K562 (cell line): ENCODE measurements at regions not wholly inside any gene's neighbourhood (a gene's known extent, or its start where the extent isn't known, plus 50 kb on each side); places are given as distances from the start of the nearest gene placed in this dataset.

Experiments
- ETS2 ChIP-seq: IDR thresholded peaks from 2 replicates; pipeline ENCODE4 v1.6.1; 2016; ENCODE audit warnings: borderline replicate concordance, missing genetic modification characterization, mild to moderate bottlenecking, moderate library complexity, missing compliant biosample characterization; ENCODE audit not compliant: poor library complexity, severe bottlenecking
- ETV1 ChIP-seq: fragments of 450-650 bp; conservative IDR thresholded peaks from 2 replicates; pipeline ENCODE4 v1.6.1; 2016; ENCODE audit warnings: missing genetic modification characterization, control low read depth, low read depth, missing compliant biosample characterization
- KAT8 ChIP-seq: fragments of 450-650 bp; IDR thresholded peaks from 2 replicates; pipeline ENCODE4 v1.6.1; 2016; ENCODE audit warnings: low read depth, mild to moderate bottlenecking
- RBM14 ChIP-seq: fragments of 200-400 bp; formaldehyde crosslinking; IDR thresholded peaks from 2 replicates; pipeline ENCODE4 v1.6.1; 2018; ENCODE audit warnings: low read depth, mild to moderate bottlenecking, low read length, moderate library complexity, borderline replicate concordance; ENCODE audit not compliant: insufficient read depth
- SMAD3 ChIP-seq: fragments of 450-650 bp; formaldehyde crosslinking; conservative IDR thresholded peaks from 2 replicates; pipeline ENCODE4 v1.4.0; 2020; ENCODE audit warnings: mild to moderate bottlenecking
- TAL1 ChIP-seq: fragments of 450-650 bp; IDR thresholded peaks from 2 replicates; pipeline ENCODE4 v1.6.1; 2016; ENCODE audit warnings: mild to moderate bottlenecking
- TRIM24 ChIP-seq, 2 experiments: fragments of 450-650 bp; IDR thresholded peaks; 2 replicates each; pipeline ENCODE4 v1.6.1; 2016
- TSC22D4 ChIP-seq: fragments of 450-650 bp; IDR thresholded peaks from 2 replicates; pipeline ENCODE4 v1.6.1; 2016; ENCODE audit warnings: missing genetic modification characterization, missing biosample characterization, control low read depth
- ZNF282 ChIP-seq: sonication (generic); formaldehyde crosslinking; IDR thresholded peaks from 2 replicates; pipeline ENCODE4 v1.8.1; 2023; ENCODE audit warnings: missing genetic modification reagents
- ZNF57 ChIP-seq: fragments of 450-650 bp; formaldehyde crosslinking; IDR thresholded peaks from 2 replicates; pipeline ENCODE4 v1.4.0; 2020; ENCODE audit warnings: mild to moderate bottlenecking, moderate library complexity
- TF ChIP-seq, protein P1 (sequence below): fragments of 450-650 bp; formaldehyde crosslinking; IDR thresholded peaks from 2 replicates; pipeline ENCODE4 v1.4.0; 2020; ENCODE audit warnings: mild to moderate bottlenecking, moderate library complexity
- TF ChIP-seq, protein P2 (sequence below), 3 experiments: fragments of 200-800 bp in 1 of 3; fragments of 250-450 bp in 1 of 3; fragments of 450-650 bp in 1 of 3; sonication (Bioruptor Pico) in 1 of 3; sonication (Bioruptor generic) in 1 of 3; formaldehyde crosslinking in 1 of 3; IDR thresholded peaks; 2 replicates each; pipeline versions ENCODE4 v1.6.1 to v1.8.0; 2016 to 2022; ENCODE audit warnings: mild to moderate bottlenecking in 2 of 3, missing genetic modification characterization in 2 of 3, missing compliant biosample characterization in 1 of 3, moderate library complexity in 1 of 3
- TF ChIP-seq, protein P3 (sequence below): fragments of 250-450 bp; sonication (Bioruptor Pico); IDR thresholded peaks from 2 replicates; pipeline ENCODE4 v1.8.0; 2022; ENCODE audit warnings: inconsistent platforms, mild to moderate bottlenecking, moderate library complexity, borderline replicate concordance
- TF ChIP-seq, protein P4 (sequence below): sonication (generic); formaldehyde crosslinking; IDR thresholded peaks from 2 replicates; pipeline ENCODE4 v1.8.0; 2023; ENCODE audit warnings: mild to moderate bottlenecking, missing genetic modification reagents
- TF ChIP-seq, protein P5 (sequence below): fragments of 450-650 bp; formaldehyde crosslinking; IDR thresholded peaks from 2 replicates; pipeline ENCODE4 v1.4.0; 2020; ENCODE audit warnings: mild to moderate bottlenecking

DNA sequence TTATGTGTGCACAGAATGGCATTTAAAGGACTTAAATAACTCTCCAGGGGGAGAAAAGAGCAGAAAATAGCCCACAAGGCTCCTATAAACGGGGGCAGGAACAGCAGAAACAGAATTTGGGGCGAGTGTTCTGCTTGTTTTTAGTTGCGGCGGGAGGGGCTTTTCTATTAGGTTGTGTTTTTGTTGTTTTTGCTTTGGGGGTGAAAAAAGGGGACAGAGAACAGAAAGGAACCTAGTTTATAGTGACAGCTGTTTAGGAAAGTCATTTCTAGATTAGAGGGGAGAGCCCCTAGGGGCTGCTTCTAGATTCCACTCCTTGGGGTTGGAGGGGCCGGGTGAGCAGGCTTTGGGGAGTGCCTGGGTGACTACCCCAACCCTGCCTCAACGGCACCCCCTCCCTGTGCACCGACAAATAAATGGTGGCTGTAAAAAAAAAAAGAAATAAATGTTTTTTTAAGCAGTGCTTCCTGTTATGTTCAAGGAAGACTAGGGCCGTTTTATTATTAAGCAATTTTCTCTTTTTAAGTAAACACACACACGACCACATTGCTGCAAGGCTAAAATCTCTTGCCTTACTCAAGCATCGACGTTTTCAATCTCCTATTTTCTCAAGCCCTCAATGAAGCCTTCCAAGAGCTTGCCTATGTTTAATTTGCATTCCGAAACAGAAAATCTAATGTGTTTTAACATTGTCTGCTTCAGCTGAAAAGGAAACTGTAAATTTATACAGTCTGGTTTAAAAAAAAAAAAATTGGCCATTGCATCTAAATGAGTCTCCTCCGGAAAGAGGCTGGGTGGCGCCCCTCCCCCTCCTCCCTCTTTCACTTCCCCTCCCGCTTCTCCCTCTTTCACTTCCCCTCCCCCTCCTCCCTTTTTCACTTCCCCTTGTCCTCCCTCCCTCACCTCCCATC lies 123.3 kb upstream of the TBL1X start (continued):
- TF ChIP-seq, protein P1, sequence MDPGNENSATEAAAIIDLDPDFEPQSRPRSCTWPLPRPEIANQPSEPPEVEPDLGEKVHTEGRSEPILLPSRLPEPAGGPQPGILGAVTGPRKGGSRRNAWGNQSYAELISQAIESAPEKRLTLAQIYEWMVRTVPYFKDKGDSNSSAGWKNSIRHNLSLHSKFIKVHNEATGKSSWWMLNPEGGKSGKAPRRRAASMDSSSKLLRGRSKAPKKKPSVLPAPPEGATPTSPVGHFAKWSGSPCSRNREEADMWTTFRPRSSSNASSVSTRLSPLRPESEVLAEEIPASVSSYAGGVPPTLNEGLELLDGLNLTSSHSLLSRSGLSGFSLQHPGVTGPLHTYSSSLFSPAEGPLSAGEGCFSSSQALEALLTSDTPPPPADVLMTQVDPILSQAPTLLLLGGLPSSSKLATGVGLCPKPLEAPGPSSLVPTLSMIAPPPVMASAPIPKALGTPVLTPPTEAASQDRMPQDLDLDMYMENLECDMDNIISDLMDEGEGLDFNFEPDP: no peak
- TF ChIP-seq ZNF282 (no peak), TRIM24 (IDR thresholded peaks at IDR 0.05) (0 out of 4 replicates have a peak, but pooled peaks of 1 of the 2 experiments have one; percentile 13), KAT8 (no peak), TSC22D4 (tag) (no peak), ETS2 (tag) (no peak), ETV1 (tag) (peak; percentile 62), ZNF57 (no peak), SMAD3 (no peak), TAL1 (no peak), RBM14 (no peak)
- TF ChIP-seq, protein P2, sequence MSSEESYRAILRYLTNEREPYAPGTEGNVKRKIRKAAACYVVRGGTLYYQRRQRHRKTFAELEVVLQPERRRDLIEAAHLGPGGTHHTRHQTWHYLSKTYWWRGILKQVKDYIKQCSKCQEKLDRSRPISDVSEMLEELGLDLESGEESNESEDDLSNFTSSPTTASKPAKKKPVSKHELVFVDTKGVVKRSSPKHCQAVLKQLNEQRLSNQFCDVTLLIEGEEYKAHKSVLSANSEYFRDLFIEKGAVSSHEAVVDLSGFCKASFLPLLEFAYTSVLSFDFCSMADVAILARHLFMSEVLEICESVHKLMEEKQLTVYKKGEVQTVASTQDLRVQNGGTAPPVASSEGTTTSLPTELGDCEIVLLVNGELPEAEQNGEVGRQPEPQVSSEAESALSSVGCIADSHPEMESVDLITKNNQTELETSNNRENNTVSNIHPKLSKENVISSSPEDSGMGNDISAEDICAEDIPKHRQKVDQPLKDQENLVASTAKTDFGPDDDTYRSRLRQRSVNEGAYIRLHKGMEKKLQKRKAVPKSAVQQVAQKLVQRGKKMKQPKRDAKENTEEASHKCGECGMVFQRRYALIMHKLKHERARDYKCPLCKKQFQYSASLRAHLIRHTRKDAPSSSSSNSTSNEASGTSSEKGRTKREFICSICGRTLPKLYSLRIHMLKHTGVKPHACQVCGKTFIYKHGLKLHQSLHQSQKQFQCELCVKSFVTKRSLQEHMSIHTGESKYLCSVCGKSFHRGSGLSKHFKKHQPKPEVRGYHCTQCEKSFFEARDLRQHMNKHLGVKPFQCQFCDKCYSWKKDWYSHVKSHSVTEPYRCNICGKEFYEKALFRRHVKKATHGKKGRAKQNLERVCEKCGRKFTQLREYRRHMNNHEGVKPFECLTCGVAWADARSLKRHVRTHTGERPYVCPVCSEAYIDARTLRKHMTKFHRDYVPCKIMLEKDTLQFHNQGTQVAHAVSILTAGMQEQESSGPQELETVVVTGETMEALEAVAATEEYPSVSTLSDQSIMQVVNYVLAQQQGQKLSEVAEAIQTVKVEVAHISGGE (CRISPR knock-in tag; IDR thresholded peaks at IDR 0.05): no peak
- TF ChIP-seq, protein P3, sequence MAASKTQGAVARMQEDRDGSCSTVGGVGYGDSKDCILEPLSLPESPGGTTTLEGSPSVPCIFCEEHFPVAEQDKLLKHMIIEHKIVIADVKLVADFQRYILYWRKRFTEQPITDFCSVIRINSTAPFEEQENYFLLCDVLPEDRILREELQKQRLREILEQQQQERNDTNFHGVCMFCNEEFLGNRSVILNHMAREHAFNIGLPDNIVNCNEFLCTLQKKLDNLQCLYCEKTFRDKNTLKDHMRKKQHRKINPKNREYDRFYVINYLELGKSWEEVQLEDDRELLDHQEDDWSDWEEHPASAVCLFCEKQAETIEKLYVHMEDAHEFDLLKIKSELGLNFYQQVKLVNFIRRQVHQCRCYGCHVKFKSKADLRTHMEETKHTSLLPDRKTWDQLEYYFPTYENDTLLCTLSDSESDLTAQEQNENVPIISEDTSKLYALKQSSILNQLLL (CRISPR knock-in tag): no peak
- TF ChIP-seq, protein P4, sequence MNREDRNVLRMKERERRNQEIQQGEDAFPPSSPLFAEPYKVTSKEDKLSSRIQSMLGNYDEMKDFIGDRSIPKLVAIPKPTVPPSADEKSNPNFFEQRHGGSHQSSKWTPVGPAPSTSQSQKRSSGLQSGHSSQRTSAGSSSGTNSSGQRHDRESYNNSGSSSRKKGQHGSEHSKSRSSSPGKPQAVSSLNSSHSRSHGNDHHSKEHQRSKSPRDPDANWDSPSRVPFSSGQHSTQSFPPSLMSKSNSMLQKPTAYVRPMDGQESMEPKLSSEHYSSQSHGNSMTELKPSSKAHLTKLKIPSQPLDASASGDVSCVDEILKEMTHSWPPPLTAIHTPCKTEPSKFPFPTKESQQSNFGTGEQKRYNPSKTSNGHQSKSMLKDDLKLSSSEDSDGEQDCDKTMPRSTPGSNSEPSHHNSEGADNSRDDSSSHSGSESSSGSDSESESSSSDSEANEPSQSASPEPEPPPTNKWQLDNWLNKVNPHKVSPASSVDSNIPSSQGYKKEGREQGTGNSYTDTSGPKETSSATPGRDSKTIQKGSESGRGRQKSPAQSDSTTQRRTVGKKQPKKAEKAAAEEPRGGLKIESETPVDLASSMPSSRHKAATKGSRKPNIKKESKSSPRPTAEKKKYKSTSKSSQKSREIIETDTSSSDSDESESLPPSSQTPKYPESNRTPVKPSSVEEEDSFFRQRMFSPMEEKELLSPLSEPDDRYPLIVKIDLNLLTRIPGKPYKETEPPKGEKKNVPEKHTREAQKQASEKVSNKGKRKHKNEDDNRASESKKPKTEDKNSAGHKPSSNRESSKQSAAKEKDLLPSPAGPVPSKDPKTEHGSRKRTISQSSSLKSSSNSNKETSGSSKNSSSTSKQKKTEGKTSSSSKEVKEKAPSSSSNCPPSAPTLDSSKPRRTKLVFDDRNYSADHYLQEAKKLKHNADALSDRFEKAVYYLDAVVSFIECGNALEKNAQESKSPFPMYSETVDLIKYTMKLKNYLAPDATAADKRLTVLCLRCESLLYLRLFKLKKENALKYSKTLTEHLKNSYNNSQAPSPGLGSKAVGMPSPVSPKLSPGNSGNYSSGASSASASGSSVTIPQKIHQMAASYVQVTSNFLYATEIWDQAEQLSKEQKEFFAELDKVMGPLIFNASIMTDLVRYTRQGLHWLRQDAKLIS (CRISPR knock-in tag): no peak
- TF ChIP-seq, protein P5, sequence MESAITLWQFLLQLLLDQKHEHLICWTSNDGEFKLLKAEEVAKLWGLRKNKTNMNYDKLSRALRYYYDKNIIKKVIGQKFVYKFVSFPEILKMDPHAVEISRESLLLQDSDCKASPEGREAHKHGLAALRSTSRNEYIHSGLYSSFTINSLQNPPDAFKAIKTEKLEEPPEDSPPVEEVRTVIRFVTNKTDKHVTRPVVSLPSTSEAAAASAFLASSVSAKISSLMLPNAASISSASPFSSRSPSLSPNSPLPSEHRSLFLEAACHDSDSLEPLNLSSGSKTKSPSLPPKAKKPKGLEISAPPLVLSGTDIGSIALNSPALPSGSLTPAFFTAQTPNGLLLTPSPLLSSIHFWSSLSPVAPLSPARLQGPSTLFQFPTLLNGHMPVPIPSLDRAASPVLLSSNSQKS (CRISPR knock-in tag): no peak
